CD4-positive, alpha-beta T cell (primary cell): ENCODE measurements at regions not wholly inside any gene's neighbourhood (a gene's known extent, or its start where the extent isn't known, plus 50 kb on each side); places are given as distances from the start of the nearest gene placed in this dataset.

Experiments used
- ATAC-seq: fragments of 200-7000 bp; cut with Tn5 transposase; one replicate; pipeline ENCODE4 v1.10.0; 2022; ENCODE audit warnings: mild to moderate bottlenecking; ENCODE audit not compliant: poor library complexity
- CTCF ChIA-PET: fragments of 350-600 bp; sonication (Branson Sonifier 250); formaldehyde crosslinking; loops from one replicate; lab custom pipeline; 2021; ENCODE audit warnings: antibody characterized with exemption, inconsistent platforms; lab: Charles Lee
- POLR2A ChIA-PET: fragments of 350-600 bp; sonication (Branson Sonifier 250); formaldehyde crosslinking; loops from one replicate; lab custom pipeline; 2021; ENCODE audit warnings: antibody characterized with exemption, inconsistent platforms; lab: Charles Lee
- DNase-seq, 14 experiments: peaks; one replicate each; pipeline ENCODE4 v3.0.0-alpha.2; 2013 to 2020; ENCODE audit warnings: mixed read lengths in 2 of 14
- H3K27ac ChIP-seq, 2 donors: one replicate each; pipeline versions ENCODE4 v1.5.1 to v1.7.0; 2013; ENCODE audit warnings: low read length in 2 of 2, low read depth in 1 of 2, mild to moderate bottlenecking in 1 of 2
- H3K27me3 ChIP-seq, 2 experiments: 1 replicate in 1 of 2; 2 replicates in 1 of 2; pipeline versions ENCODE4 v1.6.1 to v1.7.0; 2013; ENCODE audit warnings: low read length in 2 of 2, control low read depth in 1 of 2, mild to moderate bottlenecking in 1 of 2, moderate library complexity in 1 of 2; ENCODE audit not compliant: insufficient read depth in 2 of 2, control insufficient read depth in 1 of 2
- H3K36me3 ChIP-seq: one replicate; pipeline ENCODE4 v1.6.1; 2013; ENCODE audit warnings: low read length, control low read depth; ENCODE audit not compliant: insufficient read depth
- H3K4me1 ChIP-seq: one replicate; pipeline ENCODE4 v1.6.1; 2013; ENCODE audit warnings: low read length, control low read depth; ENCODE audit not compliant: insufficient read depth
- H3K4me3 ChIP-seq: one replicate; pipeline ENCODE4 v1.5.1; 2013; ENCODE audit warnings: mild to moderate bottlenecking, low read length, moderate library complexity
- H3K9me3 ChIP-seq, 2 experiments: 1 replicate in 1 of 2; 2 replicates in 1 of 2; pipeline versions ENCODE4 v1.6.1 to v1.7.0; 2013; ENCODE audit warnings: low read length in 2 of 2, mild to moderate bottlenecking in 2 of 2, control low read depth in 1 of 2, moderate library complexity in 1 of 2; ENCODE audit not compliant: control insufficient read depth in 1 of 2, insufficient read depth in 1 of 2
- H3K27ac Mint-ChIP-seq: one replicate; pipeline ENCODE4 v1.8.0; 2020; ENCODE audit warnings: mixed read lengths
- H3K27me3 Mint-ChIP-seq: one replicate; pipeline ENCODE4 v1.8.0; 2021; ENCODE audit warnings: mixed read lengths
- H3K36me3 Mint-ChIP-seq: one replicate; pipeline ENCODE4 v1.8.0; 2021; ENCODE audit warnings: low read depth, mixed read lengths
- H3K4me1 Mint-ChIP-seq: one replicate; pipeline ENCODE4 v1.8.0; 2021; ENCODE audit warnings: low read depth, mixed read lengths
- H3K4me3 Mint-ChIP-seq: one replicate; pipeline ENCODE4 v1.8.0; 2020; ENCODE audit warnings: mild to moderate bottlenecking, mixed read lengths
- H3K9me3 Mint-ChIP-seq: one replicate; pipeline ENCODE4 v1.8.0; 2020; ENCODE audit warnings: mixed read lengths
- CTCF ChIP-seq: fragments of 200-600 bp; IDR thresholded peaks from one replicate; pipeline ENCODE4 v1.8.0; 2022; ENCODE audit warnings: antibody characterized with exemption, mild to moderate bottlenecking
- intact Hi-C, 2 experiments: fragments of 100-400 bp; cut with DNase I in 1 of 2; cut with micrococcal nuclease in 1 of 2; formaldehyde crosslinking; loops; one replicate each; pipeline versions ENCODE4 v1.15.1 to v1.9.0; 2023 to 2025; cut with DNase I, micrococcal nuclease

- no peaks in the 10 kb centered on the region for H3K36me3 Mint-ChIP-seq
Observed at GRCh38 chr5:3452622-3453021, 143.0 kb upstream of the IRX1 start.

GRCh38 chr5:3451961-3452360 lies 143.7 kb upstream of the IRX1 start:
- ATAC-seq (no peak), DNase-seq (no peak)
- Mint-ChIP-seq H3K4me1 (no peaks in the 10 kb centered on the region), H3K36me3 (no peaks in the 10 kb centered on the region), H3K27me3 (no peaks in the 10 kb centered on the region), H3K27ac (no peak overlapping the region), H3K4me3 (no peak overlapping the region), H3K9me3 (peaks cover 3% of the 10 kb centered on the region)
- no peaks in the 10 kb centered on the region for H3K4me1 ChIP-seq
- no peaks in the 10 kb centered on the region for H3K27me3 ChIP-seq
- H3K9me3 ChIP-seq = peaks cover 0 to 44% of the 10 kb centered on the region in 2 experiments
- H3K4me3 ChIP-seq = no peak overlapping the region
- H3K27ac ChIP-seq = no peak overlapping the region
- POLR2A ChIA-PET = no interaction called here
- CTCF ChIA-PET = no interaction called here
- intact Hi-C loops = no loop called here
- TF ChIP-seq CTCF = no peak
- no peaks in the 10 kb centered on the region for H3K36me3 ChIP-seq

More at GRCh38 chr5:3452622-3453021, 143.0 kb upstream of the IRX1 start:
- Histone ChIP-seq H3K36me3 (no peaks in the 10 kb centered on the region), H3K27me3 (no peaks in the 10 kb centered on the region), H3K4me1 (no peaks in the 10 kb centered on the region), H3K27ac (no peak overlapping the region), H3K9me3 (peaks cover 0 to 42% of the 10 kb centered on the region in 2 experiments), H3K4me3 (no peak overlapping the region)
- H3K27ac Mint-ChIP-seq = no peak overlapping the region
- H3K4me1 Mint-ChIP-seq = no peaks in the 10 kb centered on the region
- intact Hi-C loops = no loop called here
- H3K9me3 Mint-ChIP-seq = peaks cover under 1% of the 10 kb centered on the region
- DNase-seq (no peak), ATAC-seq (no peak)
- H3K4me3 Mint-ChIP-seq = no peak overlapping the region
- ChIA-PET CTCF (no interaction called here), POLR2A (no interaction called here)
- no peaks in the 10 kb centered on the region for H3K27me3 Mint-ChIP-seq
- TF ChIP-seq CTCF = no peak

- no peak overlapping the region for H3K4me3 ChIP-seq
- H3K9me3 Mint-ChIP-seq = peaks cover 3% of the 10 kb centered on the region
- CTCF ChIA-PET = no interaction called here
- H3K9me3 ChIP-seq = peaks cover 5 to 40% of the 10 kb centered on the region in 2 experiments
- ATAC-seq = no peak
- TF ChIP-seq CTCF = no peak
- no peaks in the 10 kb centered on the region for H3K4me1 ChIP-seq
- H3K36me3 ChIP-seq = no peaks in the 10 kb centered on the region
- H3K27me3 Mint-ChIP-seq = no peaks in the 10 kb centered on the region
- intact Hi-C loops = no loop called here
- POLR2A ChIA-PET = no interaction called here
- H3K27ac ChIP-seq = no peak overlapping the region
- no peaks in the 10 kb centered on the region for H3K27me3 ChIP-seq
- no peaks in the 10 kb centered on the region for H3K4me1 Mint-ChIP-seq
- H3K27ac Mint-ChIP-seq = no peak overlapping the region
- no peak overlapping the region for H3K4me3 Mint-ChIP-seq
- H3K36me3 Mint-ChIP-seq = no peaks in the 10 kb centered on the region
- DNase-seq = no peak
Observed at GRCh38 chr5:3449481-3449880, 146.2 kb upstream of the IRX1 start.
